Progenitor cell of endocrine pancreas (in vitro differentiated cells): ENCODE measurements at regions not wholly inside any gene's neighbourhood (a gene's known extent, or its start where the extent isn't known, plus 50 kb on each side); places are given as distances from the start of the nearest gene placed in this dataset.

Experiments used
- DNase-seq: peaks from one replicate; pipeline ENCODE4 v3.0.0; 2021; ENCODE audit warnings: low spot score; ENCODE audit not compliant: unreplicated experiment
- H3K27ac Mint-ChIP-seq: 2 replicates; pipeline ENCODE4 v1.8.0; 2021; ENCODE audit warnings: mild to moderate bottlenecking, moderate library complexity, mixed read lengths
- H3K27me3 Mint-ChIP-seq: 2 replicates; pipeline ENCODE4 v1.8.0; 2021; ENCODE audit warnings: mixed read lengths
- H3K36me3 Mint-ChIP-seq: 2 replicates; pipeline ENCODE4 v1.8.0; 2022; ENCODE audit warnings: mixed read lengths; ENCODE audit not compliant: insufficient read depth
- H3K4me1 Mint-ChIP-seq: 2 replicates; pipeline ENCODE4 v1.8.0; 2021; ENCODE audit warnings: low read depth, mixed read lengths
- H3K4me3 Mint-ChIP-seq: 2 replicates; pipeline ENCODE4 v1.8.0; 2021; ENCODE audit warnings: low read depth, mild to moderate bottlenecking, moderate library complexity, mixed read lengths
- H3K9me3 Mint-ChIP-seq: 2 replicates; pipeline ENCODE4 v1.8.0; 2021; ENCODE audit warnings: low read depth, mixed read lengths
- CTCF ChIP-seq: fragments of 200-600 bp; sonication (generic); IDR thresholded peaks from one replicate; pipeline ENCODE4 v1.5.0; 2021; ENCODE audit warnings: antibody characterized with exemption, mild to moderate bottlenecking; ENCODE audit not compliant: unreplicated experiment

- peaks cover 46% of the 10 kb centered on the region for H3K27me3 Mint-ChIP-seq
- H3K27ac Mint-ChIP-seq = no peak overlapping the region
- no peaks in the 10 kb centered on the region for H3K4me1 Mint-ChIP-seq
- H3K9me3 Mint-ChIP-seq = peaks cover 16% of the 10 kb centered on the region
- peaks cover 5% of the 10 kb centered on the region for H3K36me3 Mint-ChIP-seq
- no peak for TF ChIP-seq CTCF
- no peak overlapping the region for H3K4me3 Mint-ChIP-seq
- no peak for DNase-seq
Measured at GRCh38 chr15:69685512-69686452, 233.2 kb downstream of the RPLP1 start.

GRCh38 chr15:69686626-69687025, 234.0 kb downstream of the RPLP1 start:
- H3K27me3 Mint-ChIP-seq = peaks cover 51% of the 10 kb centered on the region
- no peak overlapping the region for H3K4me3 Mint-ChIP-seq
- no peak for TF ChIP-seq CTCF
- H3K9me3 Mint-ChIP-seq = peaks cover 16% of the 10 kb centered on the region
- H3K36me3 Mint-ChIP-seq = peaks cover 5% of the 10 kb centered on the region
- DNase-seq = no peak
- H3K4me1 Mint-ChIP-seq = no peaks in the 10 kb centered on the region
- no peak overlapping the region for H3K27ac Mint-ChIP-seq

- H3K27me3 Mint-ChIP-seq = peaks cover 65% of the 10 kb centered on the region
Measured at GRCh38 chr15:69689133-69689532, 236.5 kb downstream of the RPLP1 start.

GRCh38 chr15:69691307-69692015, 238.8 kb downstream of the RPLP1 start:
- no peak for TF ChIP-seq CTCF
- Mint-ChIP-seq H3K27me3 (peaks cover 77% of the 10 kb centered on the region), H3K27ac (no peak overlapping the region), H3K36me3 (peaks cover 2% of the 10 kb centered on the region), H3K4me3 (no peak overlapping the region), H3K4me1 (peaks cover 3% of the 10 kb centered on the region), H3K9me3 (peaks cover 10% of the 10 kb centered on the region)
- no peak for DNase-seq

More at GRCh38 chr15:69689133-69689532, 236.5 kb downstream of the RPLP1 start:
- H3K4me1 Mint-ChIP-seq = peaks cover 3% of the 10 kb centered on the region
- H3K4me3 Mint-ChIP-seq = no peak overlapping the region
- no peak for DNase-seq
- H3K9me3 Mint-ChIP-seq = peaks cover 10% of the 10 kb centered on the region
- TF ChIP-seq CTCF = no peak
- no peak overlapping the region for H3K27ac Mint-ChIP-seq
- peaks cover 2% of the 10 kb centered on the region for H3K36me3 Mint-ChIP-seq

GRCh38 chr15:69692342-69692741, 239.7 kb downstream of the RPLP1 start:
- Mint-ChIP-seq H3K4me1 (peaks cover 6% of the 10 kb centered on the region), H3K27me3 (peaks cover 77% of the 10 kb centered on the region), H3K4me3 (no peak overlapping the region), H3K27ac (no peak overlapping the region), H3K9me3 (peaks cover 10% of the 10 kb centered on the region), H3K36me3 (peaks cover 2% of the 10 kb centered on the region)
- no peak for DNase-seq
- no peak for TF ChIP-seq CTCF
